Parathyroid adenoma (tissue), 2 donors: ENCODE measurements at regions not wholly inside any gene's neighbourhood (a gene's known extent, or its start where the extent isn't known, plus 50 kb on each side); places are given as distances from the start of the nearest gene placed in this dataset.

Source experiments
- H2AFZ ChIP-seq: fragments of 300-600 bp; sonication (generic); one replicate; pipeline ENCODE4 v1.7.0; 2017; ENCODE audit warnings: antibody characterized with exemption, mild to moderate bottlenecking
- H3K27ac ChIP-seq: fragments of 300-600 bp; sonication (generic); one replicate; pipeline ENCODE4 v1.7.0; 2017
- H3K27me3 ChIP-seq: fragments of 300-600 bp; sonication (generic); one replicate; pipeline ENCODE4 v1.7.0; 2017; ENCODE audit warnings: low read length; ENCODE audit not compliant: control insufficient read depth, insufficient read depth
- H3K36me3 ChIP-seq: fragments of 300-600 bp; sonication (generic); one replicate; pipeline ENCODE4 v1.7.0; 2017; ENCODE audit warnings: low read length; ENCODE audit not compliant: control insufficient read depth, insufficient read depth
- H3K4me1 ChIP-seq: fragments of 300-600 bp; sonication (generic); one replicate; pipeline ENCODE4 v1.7.0; 2017; ENCODE audit warnings: control low read depth
- H3K4me2 ChIP-seq: fragments of 300-600 bp; sonication (generic); one replicate; pipeline ENCODE4 v1.7.0; 2017; ENCODE audit warnings: low read length
- H3K4me3 ChIP-seq: fragments of 300-600 bp; sonication (generic); one replicate; pipeline ENCODE4 v1.7.0; 2017; ENCODE audit warnings: low read depth, low read length
- H3K79me2 ChIP-seq: fragments of 300-600 bp; sonication (generic); one replicate; pipeline ENCODE4 v1.7.0; 2017; ENCODE audit warnings: control low read depth
- H3K9ac ChIP-seq: fragments of 300-600 bp; sonication (generic); one replicate; pipeline ENCODE4 v1.7.0; 2017; ENCODE audit warnings: mild to moderate bottlenecking
- H3K9me3 ChIP-seq: fragments of 300-600 bp; sonication (generic); one replicate; pipeline ENCODE4 v1.7.0; 2017; ENCODE audit warnings: low read length; ENCODE audit not compliant: control insufficient read depth
- CTCF ChIP-seq: fragments of 300-600 bp; sonication (generic); IDR thresholded peaks from one replicate; pipeline ENCODE4 v1.7.0; 2017; ENCODE audit warnings: antibody characterized with exemption, mild to moderate bottlenecking
- donor health status: primary hyperparathyroidism.

DNA sequence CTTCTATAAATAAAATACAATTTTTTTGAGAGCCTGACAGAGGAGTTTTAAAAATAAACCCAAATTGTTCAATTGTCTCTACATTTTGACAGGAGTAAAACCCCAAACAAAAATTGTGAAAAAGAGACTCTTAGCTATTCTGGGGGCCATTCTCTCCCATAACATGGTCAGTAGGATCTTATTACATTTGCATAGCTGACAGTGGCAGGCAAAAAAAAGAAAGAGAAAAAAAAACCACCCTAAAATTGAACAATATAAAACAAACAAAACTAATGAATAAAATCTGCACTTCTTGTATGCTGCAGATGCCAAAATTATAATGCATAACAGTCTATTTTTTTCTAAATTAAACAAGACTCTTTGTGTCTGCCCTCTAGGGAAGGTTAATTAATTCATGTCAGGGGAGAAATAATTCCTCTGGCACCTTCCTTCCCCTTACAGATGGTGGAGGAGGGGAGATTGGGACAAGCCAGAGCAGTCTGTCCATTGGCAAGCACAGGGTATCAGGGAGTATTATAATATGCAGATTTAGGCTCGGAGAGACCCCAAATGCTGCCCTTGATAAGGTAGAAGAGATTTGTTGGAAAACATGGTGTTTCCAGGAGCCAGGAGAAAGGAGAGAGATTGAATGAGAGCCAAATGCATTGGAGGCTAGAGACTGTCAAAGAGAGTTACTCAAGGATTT is 79.7 kb upstream of the CDH6 start:
- no peak overlapping the region for H3K4me2 ChIP-seq
- no peak overlapping the region for H3K4me3 ChIP-seq
- no peak overlapping the region for H3K27ac ChIP-seq
- no peaks in the 10 kb centered on the region for H3K9me3 ChIP-seq
- no peaks in the 10 kb centered on the region for H3K36me3 ChIP-seq
- H3K9ac ChIP-seq = no peak overlapping the region
- no peaks in the 10 kb centered on the region for H3K27me3 ChIP-seq
- H3K79me2 ChIP-seq = no peaks in the 10 kb centered on the region
- H3K4me1 ChIP-seq = no peaks in the 10 kb centered on the region
- H2AFZ ChIP-seq = no peak overlapping the region
- TF ChIP-seq CTCF = no peak

DNA sequence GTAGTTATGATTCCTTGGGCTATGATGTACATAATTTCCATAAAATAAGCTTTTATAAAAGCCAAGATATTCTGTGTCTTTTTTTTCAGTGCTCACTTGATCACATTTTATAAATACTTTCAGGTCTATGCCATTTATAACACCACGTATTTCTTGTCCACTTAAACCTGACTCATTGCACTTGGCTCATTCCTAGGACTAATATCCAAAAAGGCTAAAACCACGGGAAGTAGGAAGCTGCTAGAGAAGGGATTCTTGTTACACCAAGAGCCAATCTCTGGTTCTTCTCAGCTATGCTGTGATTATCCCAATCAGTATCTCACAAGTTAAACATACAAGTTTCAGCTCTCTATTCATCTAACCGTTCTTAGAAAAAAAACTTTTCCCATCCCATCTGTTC is 80.4 kb upstream of the CDH6 start:
- Histone ChIP-seq H3K9me3 (no peaks in the 10 kb centered on the region), H2AFZ (no peak overlapping the region), H3K4me1 (no peaks in the 10 kb centered on the region), H3K79me2 (no peaks in the 10 kb centered on the region), H3K27ac (no peak overlapping the region), H3K27me3 (no peaks in the 10 kb centered on the region), H3K9ac (no peak overlapping the region), H3K36me3 (no peaks in the 10 kb centered on the region), H3K4me2 (no peak overlapping the region), H3K4me3 (no peak overlapping the region)
- TF ChIP-seq CTCF = no peak

GRCh38 chr5:31107091-31107518 is 86.4 kb upstream of the CDH6 start:
- H3K4me3 ChIP-seq = no peak overlapping the region
- no peak overlapping the region for H2AFZ ChIP-seq
- no peaks in the 10 kb centered on the region for H3K9me3 ChIP-seq
- no peaks in the 10 kb centered on the region for H3K36me3 ChIP-seq
- no peak overlapping the region for H3K4me2 ChIP-seq
- no peaks in the 10 kb centered on the region for H3K27me3 ChIP-seq
- TF ChIP-seq CTCF = no peak
- H3K4me1 ChIP-seq = no peaks in the 10 kb centered on the region
- no peak overlapping the region for H3K27ac ChIP-seq
- no peak overlapping the region for H3K9ac ChIP-seq
- H3K79me2 ChIP-seq = no peaks in the 10 kb centered on the region

DNA sequence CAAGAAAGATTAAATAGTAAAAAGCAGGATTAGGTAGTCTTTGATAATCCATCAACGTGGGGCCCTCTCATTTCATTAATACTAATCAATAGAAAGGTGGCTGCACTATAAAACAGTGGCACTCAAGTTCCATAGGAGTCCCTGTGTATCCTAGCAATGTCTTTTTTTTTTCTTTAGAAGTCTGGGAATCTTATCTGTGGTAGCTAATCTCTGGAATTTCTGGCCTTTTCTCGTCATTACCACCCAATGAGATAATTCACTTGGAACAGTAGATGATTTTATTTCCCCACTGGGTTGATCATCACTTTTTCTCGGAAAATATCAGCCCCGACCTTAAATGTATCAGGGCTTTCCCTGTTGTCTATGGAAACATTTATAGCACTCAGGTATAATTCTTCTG is 86.8 kb upstream of the CDH6 start:
- Histone ChIP-seq H3K4me3 (no peak overlapping the region), H3K79me2 (no peaks in the 10 kb centered on the region), H2AFZ (no peak overlapping the region), H3K36me3 (no peaks in the 10 kb centered on the region), H3K9ac (no peak overlapping the region), H3K9me3 (no peaks in the 10 kb centered on the region), H3K27ac (no peak overlapping the region), H3K4me1 (no peaks in the 10 kb centered on the region), H3K27me3 (no peaks in the 10 kb centered on the region), H3K4me2 (no peak overlapping the region)
- TF ChIP-seq CTCF = no peak

DNA sequence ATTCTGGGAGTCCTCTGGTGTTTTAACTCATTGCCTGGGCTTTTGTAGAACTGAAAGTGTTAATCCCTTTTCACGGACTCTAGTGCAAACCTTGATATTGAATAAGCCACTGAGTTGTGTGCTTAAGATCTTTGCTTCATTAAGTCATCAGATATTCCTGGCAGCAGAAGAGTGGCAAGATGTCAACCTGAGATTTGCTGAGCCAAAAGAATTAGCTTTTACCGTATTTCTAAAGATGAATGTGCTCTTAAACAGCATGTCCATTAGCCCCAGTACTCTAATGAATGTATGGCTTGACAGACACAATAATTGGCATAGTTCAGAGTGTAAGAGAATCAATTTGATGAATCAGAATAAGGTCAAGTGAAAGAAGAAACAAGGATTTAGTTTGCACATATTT is 87.2 kb upstream of the CDH6 start:
- no peak for TF ChIP-seq CTCF
- no peaks in the 10 kb centered on the region for H3K27me3 ChIP-seq

More for the DNA sequence above, 87.2 kb upstream of the CDH6 start:
- no peak overlapping the region for H3K4me3 ChIP-seq
- no peak overlapping the region for H3K9ac ChIP-seq
- no peaks in the 10 kb centered on the region for H3K79me2 ChIP-seq
- H3K9me3 ChIP-seq = no peaks in the 10 kb centered on the region
- no peak overlapping the region for H3K4me2 ChIP-seq
- H3K36me3 ChIP-seq = no peaks in the 10 kb centered on the region
- H2AFZ ChIP-seq = no peak overlapping the region
- H3K4me1 ChIP-seq = no peaks in the 10 kb centered on the region
- no peak overlapping the region for H3K27ac ChIP-seq
